ENCODE measurements at regions not wholly inside any gene's neighbourhood (a gene's known extent, or its start where the extent isn't known, plus 50 kb on each side); places are given as distances from the start of the nearest gene placed in this dataset.

GRCh38 chr3:18880691-18881090, 267.6 kb upstream of the KCNH8 start:
- no peak for DNase-seq

GRCh38 chr3:18872466-18872865, 275.8 kb upstream of the KCNH8 start:
- no peak for DNase-seq

- no peak for DNase-seq
Observed at GRCh38 chr3:18870642-18871041, 277.7 kb upstream of the KCNH8 start.

DNA sequence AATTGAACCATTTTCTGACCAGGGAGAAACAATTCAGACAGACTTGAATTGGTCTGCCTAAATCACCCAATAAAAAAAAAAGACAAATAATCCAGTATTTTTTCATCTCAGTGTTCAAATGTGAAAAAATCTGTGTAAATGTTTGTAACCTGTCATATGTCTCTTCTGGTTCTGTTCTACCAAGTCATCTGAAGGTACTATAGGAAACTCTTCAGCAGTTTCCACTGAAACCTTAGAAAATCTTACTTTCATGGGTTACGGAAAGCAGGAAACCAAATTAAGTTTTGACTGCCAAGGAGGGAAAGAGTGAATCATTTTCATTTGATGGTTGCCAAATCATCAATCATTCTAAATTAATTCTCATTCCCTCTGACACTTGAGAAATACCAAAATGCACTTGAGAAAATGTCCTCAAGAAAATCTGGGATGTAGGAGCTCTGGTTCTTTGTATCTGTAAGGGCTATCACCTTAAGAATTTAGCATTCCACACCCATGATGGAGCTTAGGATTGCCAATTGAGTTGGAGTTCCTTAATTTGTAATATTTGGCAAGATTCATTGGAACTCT, 278.2 kb upstream of the KCNH8 start:
- DNase-seq: no peak

DNA sequence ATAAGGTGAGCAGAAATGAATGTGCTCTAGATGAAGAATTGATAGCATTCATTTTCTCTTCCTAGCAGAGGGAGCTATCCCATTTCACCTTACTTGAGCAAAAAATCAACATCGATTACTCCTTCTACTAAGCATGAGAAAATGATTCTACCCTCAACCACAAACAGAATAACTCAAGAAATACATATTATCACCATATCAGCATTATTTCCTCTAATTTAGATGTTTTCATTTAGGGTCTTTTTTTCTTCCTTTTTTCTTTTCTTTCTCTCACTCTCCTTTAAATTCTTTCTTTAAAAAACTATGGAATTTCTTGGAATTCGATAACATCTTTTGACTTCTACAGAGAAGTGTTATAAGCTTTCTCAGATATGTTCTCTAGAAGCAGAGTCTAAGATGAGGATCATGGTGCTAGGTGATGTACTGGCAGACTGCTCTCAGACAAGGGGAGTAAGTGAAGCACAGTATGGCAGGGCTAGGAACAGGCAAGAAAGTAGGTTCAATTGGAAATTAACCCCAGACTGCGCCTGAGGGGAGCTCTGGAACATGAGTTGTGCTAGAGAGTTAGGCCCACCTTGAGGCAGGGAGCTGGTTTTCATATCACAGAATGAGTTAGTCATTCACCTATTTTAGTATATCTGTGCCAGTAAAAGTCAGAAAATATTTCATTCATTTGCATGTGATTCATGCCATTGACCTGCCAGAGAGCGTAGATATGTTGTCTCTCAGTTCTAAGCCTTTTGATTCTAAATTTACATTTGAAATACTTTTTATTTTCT, 279.2 kb upstream of the KCNH8 start:
- DNase-seq: no peak

DNA sequence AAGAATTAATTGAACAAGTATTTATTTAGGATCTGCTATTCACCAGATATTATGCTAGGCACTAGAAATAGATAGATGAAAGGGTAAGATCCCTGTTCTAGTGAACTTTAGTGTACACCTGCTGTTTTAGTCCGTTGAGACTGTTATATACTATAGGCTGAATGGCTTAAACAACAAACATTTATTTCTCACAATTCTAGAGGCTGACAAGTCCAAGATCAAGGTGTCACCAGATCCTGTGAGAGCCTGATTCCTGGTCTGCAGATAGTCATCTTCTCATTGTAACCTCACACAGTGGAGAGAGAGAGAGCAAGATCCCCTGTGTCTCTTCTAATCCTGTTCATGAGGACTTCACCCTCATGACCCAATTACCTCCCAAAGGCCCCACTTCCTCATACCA, 281.4 kb upstream of the KCNH8 start:
- DNase-seq: no peak

GRCh38 chr3:18864933-18865731, 283.2 kb upstream of the KCNH8 start:
- DNase-seq: no peak

- DNase-seq: no peak
Observed at GRCh38 chr3:18862077-18862476, 286.2 kb upstream of the KCNH8 start.

GRCh38 chr3:18861137-18861536, 287.2 kb upstream of the KCNH8 start:
- DNase-seq: no peak

GRCh38 chr3:18853269-18853668, 295.0 kb upstream of the KCNH8 start:
- DNase-seq: no peak

DNA sequence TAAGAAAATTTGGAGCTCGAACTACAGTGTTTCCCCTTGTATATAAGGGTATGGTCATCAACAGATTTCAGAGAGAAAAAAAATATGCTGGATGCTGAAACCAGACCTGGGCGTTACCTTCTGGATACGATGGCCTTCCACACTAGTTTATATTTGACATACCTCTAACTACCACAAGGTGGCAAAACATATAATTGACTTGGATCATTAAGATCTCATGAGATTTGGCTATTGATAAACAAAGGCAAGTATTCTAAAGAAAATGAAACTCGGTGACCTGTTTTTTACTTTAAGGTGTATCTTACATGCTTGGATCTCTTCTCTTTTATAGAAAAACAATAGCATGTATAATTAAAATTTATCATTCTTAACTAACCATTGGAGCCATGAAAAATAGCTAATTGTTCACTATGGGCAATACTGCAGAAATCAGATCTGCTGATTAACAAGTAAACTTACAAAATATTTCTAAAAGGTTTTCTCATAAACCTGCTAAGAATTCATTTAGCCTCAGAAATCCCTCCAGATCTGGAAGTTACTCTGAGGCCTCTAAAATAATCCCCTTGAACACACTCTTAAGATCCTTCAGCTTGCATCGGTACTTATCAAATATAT, 300.6 kb upstream of the KCNH8 start:
- peak; percentile 6 for DNase-seq

GRCh38 chr3:18843983-18844382, 304.3 kb upstream of the KCNH8 start:
- DNase-seq: no peak

GRCh38 chr3:18843188-18843587, 305.1 kb upstream of the KCNH8 start:
- DNase-seq: peak; percentile 31

DNA sequence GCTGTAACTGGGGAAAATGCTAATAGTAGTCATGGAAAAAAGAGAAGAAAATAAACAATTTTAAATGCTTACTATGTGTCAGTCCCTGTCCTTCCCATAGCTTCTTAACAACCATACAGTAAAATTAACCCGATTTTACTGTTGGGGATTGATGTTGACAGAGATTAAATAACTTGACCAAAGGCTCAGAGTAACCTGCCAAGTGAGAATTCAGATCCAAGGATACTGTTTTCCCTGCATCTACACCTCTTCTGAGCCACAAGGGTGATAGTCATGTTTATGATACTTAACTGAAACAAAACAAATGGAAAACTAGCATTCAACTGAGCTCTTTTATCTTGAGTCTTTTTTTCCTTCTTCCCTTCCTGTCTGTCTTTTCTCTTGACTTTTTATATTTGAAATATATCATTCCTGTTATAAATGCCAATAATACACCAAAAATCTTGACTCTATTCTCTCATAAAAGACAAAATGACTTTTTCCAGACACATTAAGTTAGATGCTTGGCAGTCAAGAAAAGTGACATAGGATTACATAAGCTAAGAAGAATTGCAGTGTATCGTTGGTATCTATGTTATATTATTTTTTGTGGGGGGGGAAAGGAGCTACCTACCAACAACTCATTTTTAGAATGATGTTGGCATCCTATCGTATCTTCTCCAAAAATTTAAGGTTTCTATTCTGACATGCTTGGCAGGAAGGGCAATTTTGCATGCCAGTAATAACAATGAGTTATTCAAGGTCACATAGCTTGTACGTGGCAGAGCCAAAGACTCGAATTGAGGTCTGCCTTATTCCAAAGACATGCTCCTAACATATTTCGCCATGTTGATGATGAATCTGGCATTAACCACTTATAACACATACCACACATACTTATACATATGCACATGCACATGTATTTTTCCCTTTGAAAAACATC, 306.6 kb upstream of the KCNH8 start:
- no peak for DNase-seq

DNA sequence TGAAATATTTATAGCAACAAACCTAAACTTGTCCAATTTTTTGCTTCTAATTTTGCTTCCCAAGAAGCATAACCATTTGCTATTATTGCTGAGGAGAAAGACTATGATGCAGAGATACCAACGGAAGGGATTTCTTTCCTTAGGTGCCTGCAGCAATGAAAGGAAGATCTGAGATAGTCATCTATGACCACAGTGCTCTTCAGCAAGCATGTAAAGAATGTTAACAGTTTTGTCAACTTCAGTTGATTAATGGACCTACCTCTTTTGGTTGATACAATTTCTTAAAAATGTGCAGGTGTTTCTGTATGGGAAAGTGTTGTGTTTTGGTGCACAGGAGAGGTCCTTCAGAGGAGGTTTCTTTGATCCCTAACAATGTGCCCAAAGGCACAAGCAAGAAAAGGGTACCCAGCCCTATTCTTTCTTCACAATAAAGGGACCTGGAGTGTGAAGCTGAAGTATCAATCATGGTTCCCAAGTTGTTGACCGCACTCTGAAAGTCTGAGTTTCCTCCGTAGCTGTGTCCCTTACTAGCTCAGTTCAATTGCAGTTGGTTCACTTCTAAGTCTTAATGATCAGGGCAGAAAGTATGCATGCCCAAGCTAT, 307.7 kb upstream of the KCNH8 start:
- DNase-seq: no peak

- no peak for DNase-seq
Observed at GRCh38 chr3:18838758-18839157, 309.6 kb upstream of the KCNH8 start.

DNA sequence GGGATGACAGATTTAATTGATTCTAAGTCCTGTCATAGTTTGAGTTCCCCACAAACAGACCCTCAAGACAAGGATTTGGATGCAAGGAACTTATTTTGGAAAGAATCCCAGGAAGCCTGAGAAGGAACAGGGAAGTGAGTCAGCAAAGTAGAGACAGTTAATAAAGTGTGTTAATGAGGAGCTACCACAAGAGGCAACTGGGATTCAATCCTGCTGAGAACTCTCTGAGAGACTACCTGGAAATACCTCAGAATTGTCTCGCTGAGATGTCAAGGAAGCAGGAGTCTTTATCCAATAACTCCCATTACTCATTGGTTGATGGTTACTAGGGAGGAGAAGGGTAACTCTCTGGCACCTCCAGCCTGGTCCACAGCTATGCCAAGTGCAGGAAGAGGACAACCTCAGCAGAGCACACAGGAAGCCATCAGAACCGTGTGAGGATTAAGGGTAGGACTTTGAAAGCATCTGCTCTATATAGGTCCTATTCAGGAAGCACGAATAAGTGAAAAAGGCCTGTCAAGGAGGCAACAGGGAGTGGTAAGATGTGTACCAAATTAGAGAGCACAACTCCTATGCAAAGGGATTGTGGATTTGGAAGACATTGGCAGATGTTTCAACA, 311.1 kb upstream of the KCNH8 start:
- DNase-seq: no peak

GRCh38 chr3:18835021-18835420, 313.3 kb upstream of the KCNH8 start:
- DNase-seq: no peak

DNA sequence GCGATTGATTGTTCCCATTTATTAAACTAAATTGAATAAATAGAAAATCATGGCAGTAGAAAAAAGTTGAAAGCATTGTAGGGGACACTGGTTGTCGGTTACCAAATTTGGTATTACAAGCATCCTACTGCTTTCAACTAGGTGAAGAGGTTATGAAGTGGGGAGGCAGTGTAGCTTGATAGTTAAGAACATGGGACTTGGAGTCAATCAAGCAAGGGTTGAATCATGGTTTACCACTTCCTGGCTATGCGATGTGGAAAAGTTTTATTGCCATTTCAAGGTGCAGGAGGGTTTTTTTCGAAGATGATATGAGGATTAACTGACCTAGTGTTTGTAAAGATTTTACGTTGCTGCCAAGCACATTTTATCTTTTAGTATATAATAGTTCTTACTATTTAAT, 318.2 kb upstream of the KCNH8 start:
- no peak for DNase-seq

DNA sequence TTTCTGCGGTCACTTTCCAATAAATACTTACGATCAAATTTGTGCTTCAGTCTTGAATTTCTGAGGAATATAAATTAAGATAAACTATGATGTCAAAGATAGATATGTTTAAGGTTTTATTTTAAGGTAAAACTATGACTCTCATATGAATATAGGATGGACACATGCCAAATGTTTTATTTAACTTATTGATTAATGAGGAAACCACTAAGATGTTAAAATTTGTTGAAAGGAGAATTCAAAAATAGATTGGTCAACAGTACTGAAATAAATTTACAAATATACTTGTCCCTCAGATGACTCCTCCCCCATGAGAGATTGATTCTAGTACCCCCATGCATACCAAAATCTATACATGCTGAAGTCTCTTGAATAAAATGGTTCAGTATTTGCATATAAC, 319.7 kb upstream of the KCNH8 start:
- no peak for DNase-seq

- DNase-seq: no peak
Observed at GRCh38 chr3:18827664-18828063, 320.6 kb upstream of the KCNH8 start.

- DNase-seq: no peak
Observed at GRCh38 chr3:18825665-18826064, 322.6 kb upstream of the KCNH8 start.
